ENCODE measurements at regions not wholly inside any gene's neighbourhood (a gene's known extent, or its start where the extent isn't known, plus 50 kb on each side); places are given as distances from the start of the nearest gene placed in this dataset.

DNA sequence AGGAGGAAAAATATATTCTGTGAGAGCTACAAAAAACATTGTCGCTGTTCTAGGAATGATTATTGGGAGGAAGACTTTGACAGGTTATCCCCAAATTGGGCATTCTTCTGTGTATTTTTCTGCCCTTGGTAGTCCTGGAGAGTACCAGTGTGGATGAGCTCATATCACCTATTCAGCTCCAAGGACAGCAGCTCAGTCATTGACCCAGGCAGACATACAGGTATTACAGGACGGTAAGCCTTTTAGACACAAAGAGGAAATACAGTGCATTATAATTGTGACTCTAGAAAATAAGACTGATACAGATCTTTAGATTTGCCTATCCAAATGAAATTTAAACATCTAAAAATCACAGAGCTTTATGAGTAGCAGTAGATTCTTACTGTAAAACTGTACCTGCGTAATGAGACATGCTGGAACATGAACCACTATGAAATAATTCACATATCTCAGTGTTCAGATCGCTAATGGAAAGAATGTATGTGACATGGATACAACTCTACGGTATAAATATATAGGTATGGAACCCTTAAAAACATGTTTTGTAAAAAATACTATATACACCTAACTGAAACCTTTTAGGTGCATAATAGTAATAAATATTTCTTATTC is 56.0 kb downstream of the PLK2 start:
- TF ChIP-seq SPI1 (IDR thresholded peaks at IDR 0.05; ENCODE audit: low read depth, low read length) (no peak), POLR2AphosphoS5 (IDR thresholded peaks at IDR 0.05; ENCODE audit: low read depth, low read length) (no peak), TAF1 (IDR thresholded peaks at IDR 0.05; ENCODE audit: low read depth, low read length) (no peak), POU2F2 (IDR thresholded peaks at IDR 0.05; ENCODE audit: low read depth, low read length) (no peak), POLR2A (IDR thresholded peaks at IDR 0.05; ENCODE audit: low read depth, low read length) (no peak), PAX5 (IDR thresholded peaks at IDR 0.05; ENCODE audit: insufficient read depth, low read length, severe bottlenecking) (no peak)
- FAIRE-seq (no peak), DNase-seq (ENCODE audit: insufficient read length, low spot score) (no peak)

DNA sequence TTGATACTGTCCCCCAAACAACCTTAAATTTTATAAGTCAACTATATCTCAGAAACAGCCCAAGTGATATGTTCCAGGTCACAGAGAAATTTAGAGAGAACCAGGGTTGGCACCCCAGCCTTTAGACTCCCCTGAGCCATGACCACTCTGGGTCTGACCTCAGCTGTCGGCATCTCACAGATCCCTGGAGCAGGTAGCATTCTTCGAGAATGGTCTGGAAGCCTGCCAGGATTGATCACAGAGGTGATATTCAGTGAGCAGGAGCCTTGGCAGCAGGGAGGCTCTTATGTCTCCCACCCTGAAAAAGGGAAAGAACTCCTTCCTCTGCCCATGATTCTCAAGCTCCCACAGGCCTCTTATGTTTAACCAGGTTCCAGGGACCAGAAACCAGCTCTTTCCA is 58.2 kb downstream of the PLK2 start:
- FAIRE-seq, result no peak
- no peak for DNase-seq (ENCODE audit: insufficient read length, low spot score)
- TF ChIP-seq POLR2AphosphoS5 (IDR thresholded peaks at IDR 0.05; ENCODE audit: low read depth, low read length), result no peak
- no peak for TF ChIP-seq PAX5 (IDR thresholded peaks at IDR 0.05; ENCODE audit: insufficient read depth, low read length, severe bottlenecking)
- TF ChIP-seq SPI1 (IDR thresholded peaks at IDR 0.05; ENCODE audit: low read depth, low read length), result no peak
- no peak for TF ChIP-seq TAF1 (IDR thresholded peaks at IDR 0.05; ENCODE audit: low read depth, low read length)
- TF ChIP-seq POLR2A (IDR thresholded peaks at IDR 0.05; ENCODE audit: low read depth, low read length), result no peak

DNA sequence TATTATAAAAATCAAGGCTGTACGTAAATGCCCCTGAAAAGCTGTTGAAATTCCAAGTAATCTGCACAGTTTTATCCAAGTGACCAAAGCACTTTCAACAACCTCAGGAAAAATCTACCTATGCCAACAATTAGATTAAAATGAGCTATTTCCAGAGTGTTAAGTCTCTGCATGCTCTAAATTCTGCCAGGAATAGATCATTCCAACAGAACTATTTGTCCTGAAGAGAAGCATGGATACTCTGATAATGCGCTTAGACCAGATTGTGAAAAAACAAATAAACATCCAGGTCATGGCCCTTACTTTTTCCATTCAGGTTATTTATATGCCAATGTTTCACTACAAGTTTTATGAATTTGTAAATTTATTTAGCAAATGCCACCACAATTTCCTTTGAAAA is 59.1 kb downstream of the PLK2 start:
- no peak for DNase-seq (ENCODE audit: insufficient read length, low spot score)
- FAIRE-seq, result no peak
- TF ChIP-seq POLR2AphosphoS5 (IDR thresholded peaks at IDR 0.05; ENCODE audit: low read depth, low read length), result no peak
- no peak for TF ChIP-seq PAX5 (IDR thresholded peaks at IDR 0.05; ENCODE audit: insufficient read depth, low read length, severe bottlenecking)
- no peak for TF ChIP-seq POLR2A (IDR thresholded peaks at IDR 0.05; ENCODE audit: low read depth, low read length)
- no peak for TF ChIP-seq SPI1 (IDR thresholded peaks at IDR 0.05; ENCODE audit: low read depth, low read length)
- no peak for TF ChIP-seq TAF1 (IDR thresholded peaks at IDR 0.05; ENCODE audit: low read depth, low read length)
- no peak for TF ChIP-seq POU2F2 (IDR thresholded peaks at IDR 0.05; ENCODE audit: low read depth, low read length)

DNA sequence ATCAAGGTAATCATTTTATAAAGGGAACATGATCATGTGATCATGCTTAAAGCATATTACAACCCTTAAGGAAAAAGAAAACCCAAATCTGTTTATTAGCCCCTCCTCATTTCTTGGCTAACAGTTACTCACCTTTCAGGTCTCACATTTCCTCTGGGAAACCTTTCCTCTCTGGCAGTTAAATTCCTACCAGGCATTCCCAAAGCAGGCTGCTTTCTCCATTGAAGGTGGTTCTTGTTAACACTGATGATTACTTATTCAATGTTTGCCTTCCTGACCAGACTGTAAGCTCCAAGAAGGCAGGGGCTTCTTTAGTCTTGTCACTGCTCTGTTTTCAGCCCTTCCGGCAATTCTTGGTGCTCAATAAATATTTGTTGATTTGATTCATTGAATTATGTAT is 59.9 kb downstream of the PLK2 start:
- no peak for DNase-seq (ENCODE audit: insufficient read length, low spot score)
- FAIRE-seq, result no peak
- no peak for TF ChIP-seq POLR2AphosphoS5 (IDR thresholded peaks at IDR 0.05; ENCODE audit: low read depth, low read length)
- no peak for TF ChIP-seq POLR2A (IDR thresholded peaks at IDR 0.05; ENCODE audit: low read depth, low read length)
- TF ChIP-seq SPI1 (IDR thresholded peaks at IDR 0.05; ENCODE audit: low read depth, low read length), result no peak

DNA sequence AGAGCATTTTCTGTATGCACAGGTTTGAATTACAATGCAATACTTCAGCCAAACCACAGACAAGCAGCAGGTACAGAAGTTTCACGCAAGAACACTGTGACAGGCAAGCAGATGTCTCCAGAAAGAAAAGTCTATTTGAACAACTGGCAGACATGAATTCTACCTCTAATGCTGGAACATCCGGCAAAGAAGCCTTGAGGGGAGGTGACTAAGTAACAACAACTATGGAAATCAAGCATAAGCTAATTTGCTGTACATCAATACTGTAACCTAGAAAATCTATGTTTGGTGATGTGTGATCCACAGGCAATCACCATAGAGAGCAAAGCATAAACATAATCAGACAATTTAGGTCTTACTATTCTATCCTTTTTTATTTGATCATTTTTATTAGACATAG is 65.5 kb downstream of the PLK2 start:
- DNase-seq (ENCODE audit: insufficient read length, low spot score) (no peak), FAIRE-seq (no peak)
- TF ChIP-seq TAF1 (IDR thresholded peaks at IDR 0.05; ENCODE audit: low read depth, low read length), result no peak
- no peak for TF ChIP-seq SPI1 (IDR thresholded peaks at IDR 0.05; ENCODE audit: low read depth, low read length)
- no peak for TF ChIP-seq PAX5 (IDR thresholded peaks at IDR 0.05; ENCODE audit: insufficient read depth, low read length, severe bottlenecking)
- TF ChIP-seq POU2F2 (IDR thresholded peaks at IDR 0.05; ENCODE audit: low read depth, low read length), result no peak
- no peak for TF ChIP-seq POLR2A (IDR thresholded peaks at IDR 0.05; ENCODE audit: low read depth, low read length)
- TF ChIP-seq POLR2AphosphoS5 (IDR thresholded peaks at IDR 0.05; ENCODE audit: low read depth, low read length), result no peak

DNA sequence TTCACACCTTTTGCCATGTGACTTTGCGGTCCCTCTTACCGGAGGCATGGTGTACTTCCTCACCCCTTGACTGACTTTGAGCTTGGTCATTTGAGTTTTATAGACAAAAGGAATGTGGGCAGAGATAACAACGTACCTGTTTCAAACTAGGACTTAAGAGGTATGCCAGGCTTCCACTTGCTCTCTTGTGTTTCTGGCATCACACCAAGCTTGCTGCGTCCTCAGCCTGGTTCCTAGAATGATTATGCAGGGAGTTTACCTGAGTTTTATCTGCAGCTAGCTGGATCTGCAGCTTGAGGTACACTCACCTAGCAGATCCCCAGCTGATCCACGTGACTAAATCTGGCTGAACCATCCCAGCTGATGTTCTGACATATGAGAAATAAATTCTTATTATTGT is 66.2 kb downstream of the PLK2 start:
- DNase-seq (ENCODE audit: insufficient read length, low spot score), result no peak
- TF ChIP-seq TAF1 (IDR thresholded peaks at IDR 0.05; ENCODE audit: low read depth, low read length), result no peak
- TF ChIP-seq POLR2AphosphoS5 (IDR thresholded peaks at IDR 0.05; ENCODE audit: low read depth, low read length), result no peak
- no peak for FAIRE-seq

DNA sequence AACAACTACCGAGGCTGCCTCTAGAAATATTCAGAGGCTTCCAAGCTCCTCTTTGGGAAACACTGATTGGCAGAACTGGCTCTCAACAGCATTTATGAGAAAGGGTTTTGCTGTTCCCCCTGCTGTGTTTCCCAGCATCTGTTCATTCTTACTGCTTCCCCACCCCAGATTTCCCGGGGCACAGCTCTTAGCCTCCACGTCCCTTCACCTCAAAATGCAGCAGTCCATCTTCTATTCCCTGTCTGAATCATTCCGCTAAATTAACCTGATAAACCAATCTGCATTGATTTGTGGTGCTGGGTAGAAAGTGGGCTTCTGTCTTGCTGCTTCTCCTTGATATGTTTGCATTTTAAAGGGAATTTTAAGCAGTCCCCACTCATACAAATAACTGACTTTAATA is 67.4 kb downstream of the PLK2 start:
- FAIRE-seq (no peak), DNase-seq (ENCODE audit: insufficient read length, low spot score) (no peak)
- TF ChIP-seq POLR2A (IDR thresholded peaks at IDR 0.05; ENCODE audit: low read depth, low read length), result no peak
- TF ChIP-seq POU2F2 (IDR thresholded peaks at IDR 0.05; ENCODE audit: low read depth, low read length), result no peak

DNA sequence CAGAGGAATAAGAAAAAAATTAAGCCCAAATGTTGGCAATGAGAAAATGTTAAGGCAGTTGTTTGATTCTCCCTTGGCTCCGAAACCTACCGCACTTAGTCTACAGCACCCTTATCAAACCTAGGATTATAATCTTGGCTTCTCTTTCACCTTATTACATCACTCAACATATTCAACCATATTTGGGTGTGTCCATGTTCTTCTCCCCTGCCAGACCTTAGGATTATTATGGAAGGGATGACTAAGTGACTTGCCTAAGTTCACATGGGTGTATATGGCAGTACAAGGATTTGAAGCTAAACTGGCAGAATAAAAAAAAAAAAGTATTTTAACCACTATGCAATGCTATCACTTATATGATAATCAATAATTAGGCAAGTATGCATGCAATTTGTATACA is 76.4 kb downstream of the PLK2 start:
- FAIRE-seq, result no peak
- DNase-seq (ENCODE audit: insufficient read length, low spot score), result no peak
- TF ChIP-seq TAF1 (IDR thresholded peaks at IDR 0.05; ENCODE audit: low read depth, low read length) (no peak), POLR2A (IDR thresholded peaks at IDR 0.05; ENCODE audit: low read depth, low read length) (no peak), POLR2AphosphoS5 (IDR thresholded peaks at IDR 0.05; ENCODE audit: low read depth, low read length) (no peak), SPI1 (IDR thresholded peaks at IDR 0.05; ENCODE audit: low read depth, low read length) (no peak), POU2F2 (IDR thresholded peaks at IDR 0.05; ENCODE audit: low read depth, low read length) (no peak), PAX5 (IDR thresholded peaks at IDR 0.05; ENCODE audit: insufficient read depth, low read length, severe bottlenecking) (no peak)

DNA sequence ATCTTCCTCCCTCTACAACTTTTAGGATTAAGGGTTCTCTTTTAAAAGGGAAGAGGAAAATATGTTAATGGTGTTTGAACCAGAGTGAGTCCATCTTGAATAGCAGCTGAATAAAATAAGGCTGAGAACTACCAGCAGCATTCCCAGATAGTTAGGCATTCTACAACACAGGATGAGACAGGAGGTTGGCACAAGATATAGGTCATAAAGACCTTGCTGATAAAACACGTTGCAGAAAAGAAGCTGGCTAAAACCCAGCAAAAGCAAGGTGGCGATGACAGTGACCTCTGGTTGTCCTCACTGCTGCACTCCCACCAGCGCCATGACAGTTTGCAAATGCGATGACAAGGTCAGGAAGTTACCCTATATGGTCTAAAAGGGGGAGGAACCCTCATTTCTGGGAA is 77.8 kb downstream of the PLK2 start:
- no peak for FAIRE-seq
- TF ChIP-seq PAX5 (IDR thresholded peaks at IDR 0.05; ENCODE audit: insufficient read depth, low read length, severe bottlenecking) (no peak), POLR2A (IDR thresholded peaks at IDR 0.05; ENCODE audit: low read depth, low read length) (no peak), POU2F2 (IDR thresholded peaks at IDR 0.05; ENCODE audit: low read depth, low read length) (no peak), SPI1 (IDR thresholded peaks at IDR 0.05; ENCODE audit: low read depth, low read length) (no peak)
- no peak for DNase-seq (ENCODE audit: insufficient read length, low spot score)

DNA sequence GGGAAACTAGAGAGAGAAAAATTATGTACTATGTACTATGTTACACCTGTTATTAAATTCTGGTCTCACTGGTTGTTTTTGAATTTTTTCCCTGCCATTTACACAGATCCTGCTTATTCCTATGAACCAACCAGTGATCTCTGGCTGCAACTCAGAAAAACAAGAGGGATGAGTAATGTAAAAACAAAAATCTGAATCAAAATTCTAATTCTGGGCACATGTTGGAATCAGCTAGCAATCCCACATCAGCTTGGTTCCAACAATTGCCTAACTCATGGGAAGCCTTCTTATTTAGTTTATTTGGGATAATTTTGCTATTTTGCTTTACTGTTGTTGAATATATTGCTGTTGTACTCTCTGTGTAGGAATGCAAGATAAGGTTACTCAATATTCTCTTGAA is 78.3 kb downstream of the PLK2 start:
- DNase-seq (ENCODE audit: insufficient read length, low spot score) (no peak), FAIRE-seq (no peak)
- TF ChIP-seq TAF1 (IDR thresholded peaks at IDR 0.05; ENCODE audit: low read depth, low read length) (no peak), POU2F2 (IDR thresholded peaks at IDR 0.05; ENCODE audit: low read depth, low read length) (no peak), SPI1 (IDR thresholded peaks at IDR 0.05; ENCODE audit: low read depth, low read length) (no peak), POLR2A (IDR thresholded peaks at IDR 0.05; ENCODE audit: low read depth, low read length) (no peak), POLR2AphosphoS5 (IDR thresholded peaks at IDR 0.05; ENCODE audit: low read depth, low read length) (no peak), PAX5 (IDR thresholded peaks at IDR 0.05; ENCODE audit: insufficient read depth, low read length, severe bottlenecking) (no peak)

DNA sequence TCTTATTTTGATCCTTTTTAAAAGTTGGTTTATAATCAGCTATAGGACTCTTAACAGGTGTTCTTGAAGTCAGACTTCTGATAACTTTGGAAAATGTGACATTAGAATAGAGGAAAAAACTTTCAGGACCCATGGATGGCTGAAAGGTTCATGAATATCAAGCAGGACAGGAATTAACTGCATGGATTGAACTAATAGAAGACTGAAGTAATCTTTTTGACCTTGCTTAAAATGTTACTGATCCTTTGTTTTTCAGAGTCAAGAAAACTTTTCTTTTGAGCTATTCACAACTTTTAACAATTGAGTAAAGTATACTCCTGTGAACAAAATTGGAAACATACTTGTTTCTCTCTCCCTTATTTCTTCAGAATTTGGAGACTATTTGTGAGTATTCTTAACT is 79.2 kb downstream of the PLK2 start:
- FAIRE-seq, result no peak
- TF ChIP-seq POLR2A (IDR thresholded peaks at IDR 0.05; ENCODE audit: low read depth, low read length) (no peak), TAF1 (IDR thresholded peaks at IDR 0.05; ENCODE audit: low read depth, low read length) (no peak), POLR2AphosphoS5 (IDR thresholded peaks at IDR 0.05; ENCODE audit: low read depth, low read length) (no peak), SPI1 (IDR thresholded peaks at IDR 0.05; ENCODE audit: low read depth, low read length) (no peak), POU2F2 (IDR thresholded peaks at IDR 0.05; ENCODE audit: low read depth, low read length) (no peak), PAX5 (IDR thresholded peaks at IDR 0.05; ENCODE audit: insufficient read depth, low read length, severe bottlenecking) (no peak)
- no peak for DNase-seq (ENCODE audit: insufficient read length, low spot score)
